ENCODE measurements at regions not wholly inside any gene's neighbourhood (a gene's known extent, or its start where the extent isn't known, plus 50 kb on each side); places are given as distances from the start of the nearest gene placed in this dataset.

GRCh38 chr2:173793709-173794565 lies 171.2 kb downstream of the SP3 start:
- H2AK5ac ChIP-seq (ENCODE audit: insufficient read length, low read length): no peak overlapping the region
- no peak overlapping the region for H3K56ac ChIP-seq (ENCODE audit: insufficient read length, low read depth, low read length)
- H3K18ac ChIP-seq (ENCODE audit: insufficient read length, low read depth, low read length): no peak overlapping the region
- no peak overlapping the region for H2AFZ ChIP-seq (ENCODE audit: low read length)
- no peaks in the 10 kb centered on the region for H3K79me2 ChIP-seq (ENCODE audit: insufficient read depth, low read length)
- H3K4me2 ChIP-seq (ENCODE audit: insufficient read depth, insufficient read length, low read length): no peak overlapping the region
- Mint-ChIP-seq H3K4me1 (peaks cover 52 to 67% of the 10 kb centered on the region in 2 experiments), H3K27ac (peak overlapping the region in 2 of 3 experiments; percentile 11 to 61; a peak in 2 of 7 replicates), H3K4me3 (no peak overlapping the region), H3K36me3 (ENCODE audit: insufficient read depth in 1 of 3, low read depth in 3 of 3) (no peaks in the 10 kb centered on the region; a peak in 1 of 7 replicates), H3K9me3 (no peaks in the 10 kb centered on the region), H3K27me3 (ENCODE audit: low read depth) (no peaks in the 10 kb centered on the region)
- no peaks in the 10 kb centered on the region for H3K9me3 ChIP-seq (ENCODE audit: control insufficient read depth, low read depth, low read length)
- H3K23ac ChIP-seq (ENCODE audit: insufficient read length, low read depth, low read length): no peak overlapping the region
- no peak overlapping the region for H2BK5ac ChIP-seq (ENCODE audit: insufficient read length, low read length)
- H4K20me1 ChIP-seq (ENCODE audit: control insufficient read depth, insufficient read depth, insufficient read length): no peaks in the 10 kb centered on the region
- H3K23me2 ChIP-seq (ENCODE audit: insufficient read length, low read depth, low read length, poor library complexity, severe bottlenecking): no peaks in the 10 kb centered on the region
- no peak overlapping the region for H4K5ac ChIP-seq (ENCODE audit: insufficient read length, low read depth, low read length)
- no peak overlapping the region for H3K27ac ChIP-seq (ENCODE audit: insufficient read length, low read depth, low read length)
- H3K14ac ChIP-seq (ENCODE audit: insufficient read depth, low read length): no peak overlapping the region
- peaks cover 9% of the 10 kb centered on the region; the same call in 1 of the 2 replicates for H3K4me1 ChIP-seq (ENCODE audit: insufficient read depth, low read length)
- H3K79me1 ChIP-seq (ENCODE audit: insufficient read depth, low read depth, low read length, poor library complexity, severe bottlenecking): no peaks in the 10 kb centered on the region
- no peak overlapping the region for H2BK20ac ChIP-seq (ENCODE audit: low read depth, low read length, poor library complexity, severe bottlenecking)
- H4K8ac ChIP-seq (replicated peaks; ENCODE audit: insufficient read length, low read depth, low read length): no peak overlapping the region
- no peak overlapping the region for H2BK120ac ChIP-seq (ENCODE audit: low read depth, low read length, poor library complexity, severe bottlenecking)
- no peak for TF ChIP-seq CTCF (conservative IDR thresholded peaks at IDR 0.05)
- H3K4ac ChIP-seq (ENCODE audit: low read depth, low read length): no peak overlapping the region
- H3T11ph ChIP-seq (ENCODE audit: low read length): no peak overlapping the region
- no peak overlapping the region for H2BK15ac ChIP-seq (ENCODE audit: low read depth, low read length)
- no CpG with 5 or more reads among the region's 12 CpGs for WGBS (ENCODE audit: extremely low coverage, insufficient read length, low lambda C conversion rate)
- H4K91ac ChIP-seq (ENCODE audit: insufficient read length, low read depth, low read length): no peak overlapping the region
- no peak for DNase-seq
- no peaks in the 10 kb centered on the region for H3K27me3 ChIP-seq (ENCODE audit: insufficient read depth, low read length)
- no peak overlapping the region for H2BK12ac ChIP-seq (ENCODE audit: insufficient read length, low read depth, low read length)
- no peak overlapping the region for H3K9ac ChIP-seq (ENCODE audit: extremely low read depth, insufficient read length, low read length)
